GM03348 (cell line): ENCODE measurements at regions not wholly inside any gene's neighbourhood (a gene's known extent, or its start where the extent isn't known, plus 50 kb on each side); places are given as distances from the start of the nearest gene placed in this dataset.

ENCODE experiments used
- DNase-seq: peaks from one replicate; pipeline ENCODE4 v3.0.0; 2012; ENCODE audit warnings: low spot score

DNA sequence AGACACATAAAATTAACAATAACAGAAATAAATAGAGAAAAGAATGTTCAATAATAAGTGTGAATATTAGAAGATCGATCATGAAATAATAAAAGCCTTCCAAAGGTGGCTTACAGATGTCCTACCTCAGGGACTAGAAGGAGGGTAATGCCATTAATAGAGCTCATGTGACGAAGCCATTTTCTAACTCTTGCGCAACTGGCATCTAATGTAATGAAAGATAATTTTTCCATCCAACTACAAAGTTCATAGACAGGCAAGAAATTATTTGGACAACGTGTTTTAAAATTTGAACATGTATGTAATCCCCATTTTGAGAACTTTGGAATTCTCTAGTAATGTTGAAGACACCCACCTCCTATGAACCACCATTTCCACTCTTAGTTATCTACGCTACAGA is 1394.3 kb upstream of the LRRTM3 start:
- no peak for DNase-seq

DNA sequence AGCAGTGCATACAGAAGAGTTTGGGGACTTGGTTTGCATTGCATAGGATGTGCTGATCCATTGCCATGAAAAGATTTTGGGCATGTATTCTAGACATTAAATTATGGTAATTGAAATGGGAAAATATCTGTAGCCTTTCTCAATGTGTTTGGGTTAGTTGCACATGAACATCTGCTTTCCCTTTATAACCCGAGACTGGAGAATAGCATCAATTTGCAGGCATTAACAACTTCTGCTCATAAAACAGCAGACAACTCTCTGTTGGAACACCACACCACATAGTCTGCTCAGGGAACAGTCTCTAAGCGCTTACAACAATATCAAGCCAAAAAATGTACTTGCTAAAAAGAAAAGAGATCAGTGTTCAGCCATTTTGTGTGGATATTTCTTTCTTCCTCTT is 1391.1 kb upstream of the LRRTM3 start:
- DNase-seq = no peak

DNA sequence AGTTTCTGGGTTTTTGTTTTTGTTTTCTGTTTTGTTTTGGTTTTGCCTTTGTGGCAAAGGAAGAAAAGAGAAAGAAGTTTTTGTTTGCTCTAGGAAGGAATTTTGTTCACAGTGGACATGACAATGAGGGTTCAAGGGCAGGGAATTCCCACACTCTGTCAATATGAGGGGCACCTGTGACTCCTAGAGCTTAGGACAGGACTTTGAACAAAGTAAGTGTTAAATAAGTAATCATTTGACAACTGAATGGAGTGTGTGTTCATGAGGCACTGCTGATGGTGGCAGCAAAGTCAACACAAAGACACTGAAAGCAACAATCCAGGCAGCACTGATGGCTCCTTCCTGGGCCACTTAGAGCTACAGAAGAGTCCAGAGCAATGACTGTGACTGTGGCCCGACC is 1381.1 kb upstream of the LRRTM3 start:
- no peak for DNase-seq

DNA sequence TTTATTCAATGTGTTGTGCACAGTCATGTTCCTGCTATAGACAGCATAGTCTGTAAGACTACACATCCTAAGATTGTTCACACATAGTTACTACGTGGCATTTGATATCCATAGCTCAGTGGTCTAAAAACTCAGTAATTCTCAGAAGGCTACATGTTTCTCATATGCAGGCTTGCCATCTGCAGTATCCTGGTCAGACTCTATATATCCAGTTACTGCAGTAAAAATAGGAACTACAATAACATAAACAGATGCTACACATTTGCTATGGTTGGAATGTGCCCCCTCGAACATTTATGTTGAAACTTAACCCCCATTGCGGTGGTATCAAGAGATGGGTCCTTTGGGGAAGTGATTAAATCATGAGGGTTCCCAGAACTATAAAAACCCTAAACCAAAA is 1377.8 kb upstream of the LRRTM3 start:
- no peak for DNase-seq

DNA sequence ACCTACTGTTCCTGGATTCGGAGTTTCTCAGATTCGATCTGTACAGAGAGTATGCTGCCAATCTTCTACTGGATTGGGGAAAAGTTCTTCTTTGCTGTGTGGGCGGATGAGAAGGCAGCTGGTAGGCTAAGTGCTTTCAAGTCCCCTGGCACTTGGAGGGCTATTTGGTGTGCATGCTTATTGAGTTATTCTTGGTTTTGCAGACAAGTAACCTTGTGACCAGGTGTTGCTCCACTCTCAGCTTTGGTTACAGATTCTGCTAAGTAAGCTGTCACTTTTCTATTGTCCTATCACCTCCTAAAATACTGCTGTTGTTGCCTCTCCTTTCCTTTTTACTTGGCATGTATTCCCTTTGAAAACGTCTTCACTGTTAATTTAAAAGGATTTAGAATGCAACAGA is 1375.1 kb upstream of the LRRTM3 start:
- DNase-seq = no peak

DNA sequence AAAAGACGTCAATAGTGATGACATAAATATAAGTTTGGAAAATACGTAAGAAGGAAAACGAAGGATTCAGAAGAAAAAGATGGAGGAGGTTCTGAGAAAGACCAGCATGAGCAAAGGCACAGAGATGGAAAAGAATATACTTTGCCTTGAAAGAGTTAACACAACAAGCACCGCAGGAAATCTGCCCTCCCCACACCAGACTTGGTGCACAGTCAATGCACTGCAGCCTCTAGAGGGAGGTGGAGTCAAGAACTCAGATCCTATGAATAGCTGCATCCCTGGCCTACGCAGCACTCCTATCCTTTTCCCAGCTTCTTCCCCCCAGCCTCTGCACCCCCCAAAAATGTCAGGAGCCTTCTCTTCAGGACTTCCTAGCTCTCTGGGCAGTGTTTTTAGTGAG is 1370.6 kb upstream of the LRRTM3 start:
- DNase-seq = no peak

DNA sequence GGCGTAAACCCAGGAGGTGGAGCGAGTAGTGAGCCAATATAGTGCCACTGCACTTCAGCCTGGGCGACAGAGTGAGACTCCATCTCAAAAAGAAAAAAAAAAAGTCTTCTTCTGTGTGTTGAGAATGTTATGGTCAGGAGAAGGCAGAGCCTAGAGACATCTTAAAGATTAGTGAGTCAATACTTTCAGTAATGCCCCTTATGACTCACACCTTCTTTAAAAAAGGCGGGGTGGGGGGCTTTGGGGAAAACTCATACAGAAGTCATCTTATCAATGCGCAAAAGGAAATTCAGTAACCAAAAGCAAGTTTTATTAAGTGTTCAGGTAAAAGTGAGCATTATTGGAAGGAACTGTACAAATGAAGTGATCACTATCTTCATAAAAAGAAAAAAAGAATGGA is 1369.8 kb upstream of the LRRTM3 start:
- DNase-seq = no peak

DNA sequence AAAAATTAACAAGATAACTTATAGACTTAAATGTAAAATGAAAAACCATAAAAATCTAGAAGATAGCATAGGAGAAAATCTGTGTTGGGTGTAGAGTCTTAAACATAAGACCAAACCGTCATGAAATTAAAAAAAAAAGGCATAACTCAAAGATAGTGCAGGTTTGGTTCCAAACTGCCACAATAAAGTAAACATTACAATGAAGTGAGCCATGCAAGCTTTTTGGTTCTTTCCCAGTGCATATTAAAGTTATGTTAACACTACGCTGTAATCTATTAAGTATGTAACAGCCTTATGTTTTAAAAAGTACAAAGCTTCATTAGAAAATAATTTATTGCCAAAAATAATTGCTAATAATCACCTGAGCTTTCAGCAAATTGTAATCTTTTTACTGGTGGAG is 1366.5 kb upstream of the LRRTM3 start:
- no peak for DNase-seq

DNA sequence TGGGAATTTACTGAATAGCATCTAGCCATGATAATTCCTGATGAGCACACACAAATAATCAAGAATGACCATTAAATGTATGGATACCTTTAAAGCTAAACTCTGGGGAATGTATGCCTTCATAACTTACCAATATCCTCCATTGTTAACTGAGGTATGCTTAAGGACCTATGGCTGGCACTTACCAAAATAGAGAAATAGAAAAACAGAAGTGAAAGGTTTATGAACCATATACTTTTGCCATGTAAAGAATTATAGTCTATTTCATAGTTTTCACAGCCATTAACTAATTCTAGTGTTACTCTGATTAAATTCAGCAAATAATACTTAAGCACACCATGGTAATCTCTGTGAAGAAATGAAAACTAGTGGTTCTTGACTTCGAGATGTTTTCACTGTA is 1360.6 kb upstream of the LRRTM3 start:
- DNase-seq = no peak

DNA sequence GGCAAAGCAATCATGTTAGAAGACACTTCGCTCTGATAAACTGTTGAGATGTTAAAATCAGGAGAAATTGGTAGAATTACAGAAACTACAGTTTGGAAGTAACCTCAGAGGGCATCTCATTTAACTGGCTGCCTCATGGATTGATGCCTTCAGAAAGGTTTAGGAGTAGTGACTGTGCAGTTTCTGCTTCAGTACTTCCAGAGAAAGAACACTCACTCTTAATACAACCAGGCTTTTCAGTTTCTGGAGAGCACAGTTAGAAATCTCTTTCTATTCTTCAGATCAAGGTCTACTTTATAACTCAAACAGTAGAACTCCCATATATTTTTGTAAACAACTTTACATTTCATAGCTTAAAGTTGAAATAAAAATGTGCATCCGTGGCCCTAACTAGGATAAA is 1358.9 kb upstream of the LRRTM3 start:
- no peak for DNase-seq

DNA sequence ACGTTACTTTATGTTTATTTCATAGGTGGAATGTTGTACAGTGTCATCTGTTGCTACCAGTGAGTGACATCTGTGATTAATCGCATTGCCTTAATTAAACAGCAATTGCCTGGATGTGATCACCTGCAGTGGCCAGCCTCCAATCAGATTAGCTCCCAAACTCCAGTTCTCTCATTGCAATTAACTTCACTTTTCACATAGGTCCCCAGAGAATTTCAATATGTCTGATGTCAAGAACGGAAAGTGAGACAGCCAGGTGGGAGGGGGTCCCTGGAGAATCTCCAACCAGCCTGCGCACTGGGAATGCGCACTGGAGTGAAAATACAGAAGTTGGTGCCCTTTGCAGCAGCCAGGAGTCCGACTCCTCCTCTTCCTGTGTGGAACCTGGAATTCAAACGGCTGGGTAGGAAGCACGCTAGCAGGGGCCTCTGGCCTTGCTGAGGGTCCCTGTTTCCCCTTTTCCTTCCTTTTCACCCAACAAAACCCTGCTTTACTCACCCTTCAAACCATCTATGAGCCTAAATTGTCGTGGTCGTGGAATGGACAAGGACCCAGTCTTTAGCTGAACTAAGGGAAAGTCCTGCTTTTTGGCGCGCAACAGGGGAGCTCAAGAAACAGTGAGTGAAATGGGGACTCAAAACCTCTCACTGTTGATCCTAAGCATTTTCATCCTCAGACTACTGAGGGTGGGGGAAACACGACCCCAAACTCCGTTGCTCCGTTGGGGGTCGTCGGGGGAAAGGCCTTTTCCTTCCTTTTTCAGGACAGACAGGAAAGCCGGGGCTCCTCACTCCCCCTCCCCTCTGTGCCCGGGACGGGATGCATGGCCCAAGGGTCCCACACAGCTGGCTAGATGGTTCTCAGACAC is 1355.5 kb upstream of the LRRTM3 start:
- DNase-seq = peak; percentile 58

DNA sequence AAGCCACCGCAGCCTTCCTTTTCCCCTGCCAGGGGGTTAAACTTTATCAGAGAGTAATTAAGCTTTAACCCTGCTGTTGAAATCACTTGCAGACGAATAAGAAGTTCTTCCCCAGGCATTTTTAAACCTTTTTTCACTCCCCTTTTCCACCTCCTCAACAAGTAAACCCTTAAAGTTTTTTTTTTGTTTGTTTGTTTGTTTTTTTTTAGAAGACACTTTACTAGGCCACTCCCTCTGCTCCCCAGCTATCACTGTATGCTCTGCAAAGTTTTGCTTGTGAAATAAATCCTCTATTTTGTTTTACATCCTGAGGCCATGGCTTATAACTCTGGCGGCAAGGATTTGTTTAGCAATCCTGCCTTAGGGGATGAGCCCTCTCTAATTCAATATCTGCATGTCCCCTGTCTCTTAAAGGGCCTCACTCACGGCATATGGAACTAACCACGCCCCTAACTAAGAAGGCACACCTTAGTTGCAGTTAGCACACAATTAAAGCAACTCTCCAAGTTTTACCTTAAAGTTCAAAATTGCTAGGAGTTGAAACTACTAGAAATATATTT is 1354.7 kb upstream of the LRRTM3 start:
- DNase-seq = peak; percentile 5

DNA sequence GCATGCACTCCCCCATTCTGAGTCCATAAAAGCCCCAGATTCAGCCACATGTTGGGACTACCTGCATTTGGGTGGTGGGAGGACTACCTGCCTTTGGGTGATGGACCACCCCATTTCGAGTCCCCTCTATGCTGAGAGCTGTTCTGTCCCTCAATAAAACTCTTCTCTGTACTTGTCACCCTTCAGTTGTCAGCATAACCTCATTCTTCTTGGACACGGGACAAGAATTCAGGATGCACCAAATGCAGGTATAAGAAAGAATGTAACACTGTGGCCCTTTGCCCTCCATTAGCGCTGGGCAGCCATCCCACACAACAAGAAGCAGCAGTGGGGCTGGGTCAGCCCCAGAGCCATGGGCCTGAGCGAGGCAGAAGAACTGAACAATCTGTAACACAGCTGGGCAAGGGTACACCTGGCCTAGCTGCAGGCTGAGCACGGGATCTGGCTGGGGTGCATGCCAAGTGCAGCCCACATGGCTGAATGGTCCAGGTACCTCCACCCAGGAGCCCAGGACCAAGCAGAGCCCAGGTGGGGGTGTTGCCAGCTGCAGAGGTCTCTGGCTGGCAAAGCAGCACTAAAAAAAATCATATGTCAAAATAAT is 1344.3 kb upstream of the LRRTM3 start:
- no peak for DNase-seq

DNA sequence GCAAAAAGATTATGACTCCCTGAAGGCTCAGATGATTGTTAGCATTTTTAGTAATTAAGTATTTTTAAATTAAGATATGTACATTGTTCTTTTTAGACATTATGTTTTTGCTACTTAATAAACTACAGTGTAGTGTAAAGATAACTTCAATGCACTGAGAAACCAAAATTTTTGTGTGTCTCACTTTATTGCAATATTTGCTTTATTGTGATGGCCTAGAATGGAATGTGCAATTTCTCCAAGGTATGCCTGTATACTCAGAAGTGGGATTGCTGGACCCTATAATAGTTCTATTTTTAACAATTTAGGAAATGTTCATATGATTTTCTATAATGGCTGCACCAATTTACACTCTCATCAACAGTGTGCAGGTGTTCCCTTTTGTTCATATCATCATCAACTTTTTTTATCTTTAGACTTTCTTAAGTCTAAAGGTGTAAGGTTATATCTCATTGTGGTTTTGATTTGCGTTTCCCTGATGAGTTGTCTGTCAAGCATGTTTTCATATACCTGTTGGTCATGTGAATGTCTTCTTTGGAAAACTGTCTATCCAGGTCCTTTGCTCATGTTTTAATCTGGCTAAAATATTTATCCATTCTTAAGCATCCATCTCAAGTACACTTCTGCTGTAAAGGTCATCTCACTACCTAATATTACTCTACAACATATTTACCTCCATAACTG is 1323.5 kb upstream of the LRRTM3 start:
- DNase-seq = no peak

DNA sequence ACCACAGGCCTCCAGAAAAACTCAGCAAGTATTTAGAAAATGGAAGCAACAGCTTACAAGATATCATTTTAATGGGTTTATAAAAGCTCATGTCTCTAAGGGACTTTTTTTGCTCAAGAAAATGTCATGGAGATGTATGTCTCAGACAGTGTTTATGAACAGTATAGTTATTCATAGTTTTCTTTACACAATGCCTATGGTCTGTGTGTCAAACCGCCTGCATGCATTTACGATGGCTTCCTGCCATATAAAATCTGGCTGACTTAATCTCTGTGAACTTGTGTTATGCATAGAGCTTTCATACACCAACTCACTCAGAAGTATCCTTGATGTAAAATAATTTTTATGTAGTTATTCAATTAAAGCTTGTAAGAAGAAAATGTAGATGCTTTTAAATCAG is 1314.2 kb upstream of the LRRTM3 start:
- DNase-seq = no peak

DNA sequence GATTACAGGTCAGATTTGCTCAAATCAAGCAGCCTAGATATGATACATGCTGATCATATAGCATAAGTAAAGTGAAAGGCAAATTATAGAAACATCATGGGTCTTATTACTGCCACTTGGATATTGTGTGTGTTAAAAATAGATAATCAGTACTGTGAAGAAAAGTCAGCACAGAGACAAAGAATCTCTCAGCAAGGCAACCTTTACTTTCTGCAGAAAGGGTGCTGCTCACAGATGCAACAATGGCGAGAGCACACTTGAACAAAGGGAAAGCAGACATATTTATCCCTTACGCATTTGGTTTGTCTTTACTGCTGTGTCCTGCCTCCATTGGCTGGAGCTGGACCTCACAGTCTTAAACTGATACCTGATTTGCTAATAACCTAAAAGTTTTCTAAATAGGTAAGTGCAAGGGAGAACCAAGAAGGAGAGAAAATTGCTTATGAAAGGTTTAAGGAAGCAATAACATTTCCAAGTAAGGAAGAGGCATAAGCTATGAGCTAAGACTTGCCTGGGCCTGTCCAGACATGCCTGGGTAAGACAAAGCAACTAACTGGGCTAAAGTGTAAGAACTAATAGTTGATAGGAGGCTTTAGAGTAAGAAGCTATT is 1310.8 kb upstream of the LRRTM3 start:
- DNase-seq = no peak

DNA sequence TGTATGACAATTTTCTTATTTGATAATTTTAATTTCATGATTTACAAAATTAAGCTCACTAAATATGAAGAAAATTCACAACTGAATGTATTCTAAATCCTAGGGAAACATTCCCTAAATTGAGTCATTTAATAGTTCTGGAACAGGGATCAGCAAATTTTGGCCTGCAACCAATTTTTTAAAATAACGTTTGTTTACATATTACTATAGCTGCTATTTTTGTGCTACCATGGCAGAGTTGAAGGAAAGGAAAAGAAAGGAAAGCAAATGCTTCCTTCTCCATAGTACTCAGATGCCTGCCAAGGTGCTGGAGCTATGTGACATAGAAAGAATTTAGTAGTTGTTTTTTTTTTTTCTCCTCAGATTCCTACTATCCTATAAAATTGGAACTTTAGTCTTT is 1307.7 kb upstream of the LRRTM3 start:
- no peak for DNase-seq

DNA sequence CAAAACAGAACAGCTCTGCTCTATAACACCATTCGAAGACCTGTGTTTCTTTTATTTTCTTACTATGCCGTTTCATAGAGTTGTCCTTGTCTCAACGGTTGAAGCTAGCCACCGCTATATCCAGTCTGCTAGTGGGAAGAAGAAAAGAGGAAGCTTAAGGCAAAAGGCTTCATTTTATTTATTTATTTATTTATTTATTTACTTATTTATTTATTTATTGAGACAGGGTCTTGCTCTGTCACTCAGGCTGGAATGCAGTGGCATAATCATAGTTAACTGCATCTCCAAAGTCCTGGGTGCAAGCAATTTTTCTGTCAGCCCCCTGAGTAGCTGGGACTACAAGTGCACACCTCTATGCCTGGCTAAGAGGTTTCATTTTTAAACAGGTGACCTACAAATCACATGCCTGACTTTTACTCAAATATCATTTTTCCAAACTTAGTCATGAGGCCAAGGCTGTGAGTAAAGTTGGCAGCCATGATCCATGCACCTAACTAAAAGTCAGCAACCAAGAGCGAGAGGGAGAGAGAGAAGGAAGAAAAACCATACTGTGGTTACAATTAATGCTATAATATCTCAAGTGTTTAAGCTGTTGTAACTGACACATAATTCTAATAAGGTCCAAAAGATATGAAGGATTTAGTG is 1305.3 kb upstream of the LRRTM3 start:
- DNase-seq = no peak

DNA sequence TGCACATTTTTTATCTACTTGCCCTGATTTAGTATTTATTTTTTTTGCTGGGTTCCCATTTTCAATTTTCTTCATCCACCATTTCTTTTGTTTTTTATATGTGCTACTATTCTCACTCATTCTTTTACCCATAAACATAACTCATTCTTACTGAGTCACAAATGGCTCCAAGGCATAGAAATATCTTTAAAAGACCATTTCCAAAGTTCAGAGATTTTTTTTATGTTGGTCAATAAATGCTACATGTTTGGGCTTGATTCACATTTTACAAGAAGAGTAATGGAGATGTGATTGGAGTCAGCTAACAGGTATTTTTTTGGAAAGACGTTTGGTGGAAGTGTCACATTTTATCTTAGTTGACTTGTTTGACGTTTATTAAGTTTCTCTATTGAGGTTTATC is 1303.2 kb upstream of the LRRTM3 start:
- no peak for DNase-seq

DNA sequence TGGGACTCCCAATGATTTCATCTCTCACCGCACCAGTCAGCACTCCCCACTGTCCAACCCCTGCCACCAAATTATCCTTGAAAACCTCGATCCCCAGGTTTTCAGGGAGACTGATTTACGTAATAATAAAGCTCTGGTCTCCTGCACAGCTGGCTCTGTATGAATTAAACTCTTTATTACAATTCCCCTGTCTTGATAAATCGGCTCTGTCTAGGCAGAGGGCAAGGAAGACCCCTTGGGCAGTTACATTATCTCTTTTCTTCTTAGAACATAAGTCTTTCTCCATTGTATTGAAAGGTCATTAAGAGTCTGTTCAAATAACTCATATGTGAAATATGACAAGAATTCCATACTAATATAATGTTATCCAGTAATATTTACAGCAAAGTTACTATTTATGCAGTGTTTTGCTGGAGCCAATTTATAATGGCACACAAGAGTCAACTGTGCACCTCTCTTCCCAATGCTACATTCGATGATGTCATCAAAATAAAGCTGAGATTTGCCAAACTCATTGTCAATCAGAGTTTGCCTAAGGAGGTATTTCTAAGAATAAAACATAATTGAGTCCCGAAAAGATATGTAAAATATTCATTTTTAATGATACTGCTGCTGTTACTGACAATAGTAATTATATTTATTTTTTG is 1297.2 kb upstream of the LRRTM3 start:
- DNase-seq = no peak

DNA sequence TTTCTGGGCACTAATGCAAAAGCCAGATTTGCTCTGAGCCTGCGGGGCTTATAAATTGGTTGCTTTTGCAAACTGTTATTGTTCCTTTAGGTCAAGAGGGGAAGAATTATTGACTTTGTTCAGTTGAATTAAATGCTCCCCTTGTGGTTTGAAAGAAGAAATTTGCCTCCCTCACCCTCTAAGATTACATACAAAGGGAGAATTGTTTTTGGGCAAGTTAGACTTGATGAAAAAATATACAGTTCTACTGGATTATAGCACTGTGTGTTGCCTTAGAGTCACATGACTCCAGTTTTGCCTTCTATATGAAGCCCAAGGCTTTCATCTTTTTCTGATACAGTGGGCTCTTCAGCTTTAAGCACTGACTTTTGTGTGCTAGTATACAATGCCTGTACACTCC is 1265.8 kb upstream of the LRRTM3 start:
- no peak for DNase-seq

DNA sequence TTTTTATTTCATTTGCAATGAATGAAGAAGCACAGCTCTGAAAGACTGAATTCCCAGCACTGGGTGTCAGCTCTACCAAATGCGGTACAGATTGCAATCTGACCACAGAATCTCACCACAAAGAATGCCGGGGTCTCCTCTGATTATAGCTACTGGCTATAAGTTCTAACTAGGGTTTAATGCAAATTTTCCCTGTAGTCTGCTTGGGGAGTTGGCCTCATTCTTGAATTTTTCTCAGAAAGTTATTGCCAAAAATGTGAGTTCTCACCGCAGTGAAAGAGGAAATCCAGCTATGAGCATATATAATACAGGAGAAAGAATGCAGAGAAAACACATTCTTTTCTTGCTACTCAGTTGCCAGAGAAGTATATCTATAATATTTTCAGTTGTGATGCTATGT is 1255.7 kb upstream of the LRRTM3 start:
- peak; percentile 5 for DNase-seq
